ENCODE measurements at regions not wholly inside any gene's neighbourhood (a gene's known extent, or its start where the extent isn't known, plus 50 kb on each side); places are given as distances from the start of the nearest gene placed in this dataset.

GRCh38 chr5:98065261-98065909 lies 708.1 kb upstream of the RGMB start:
- no peak for DNase-seq (ENCODE audit: low spot score)

- no peak for DNase-seq (ENCODE audit: low spot score)
Measured at GRCh38 chr5:98066910-98067309, 706.6 kb upstream of the RGMB start.

GRCh38 chr5:98069876-98070512 lies 703.5 kb upstream of the RGMB start:
- no peak for DNase-seq (ENCODE audit: low spot score)

- DNase-seq (ENCODE audit: low spot score), result no peak
Measured at GRCh38 chr5:98072921-98073320, 700.5 kb upstream of the RGMB start.

GRCh38 chr5:98076501-98076900 lies 697.0 kb upstream of the RGMB start:
- DNase-seq (ENCODE audit: low spot score), result no peak

GRCh38 chr5:98085593-98085992 lies 687.9 kb upstream of the RGMB start:
- no peak for DNase-seq (ENCODE audit: low spot score)

- DNase-seq (ENCODE audit: low spot score), result no peak
Measured at GRCh38 chr5:98095072-98095471, 678.4 kb upstream of the RGMB start.

GRCh38 chr5:98096155-98096554 lies 677.3 kb upstream of the RGMB start:
- no peak for DNase-seq (ENCODE audit: low spot score)

GRCh38 chr5:98099448-98100105 lies 673.9 kb upstream of the RGMB start:
- no peak for DNase-seq (ENCODE audit: low spot score)

GRCh38 chr5:98101131-98101530 lies 672.3 kb upstream of the RGMB start:
- no peak for DNase-seq (ENCODE audit: low spot score)

- no peak for DNase-seq (ENCODE audit: low spot score)
Measured at GRCh38 chr5:98102936-98103335, 670.5 kb upstream of the RGMB start.

- DNase-seq (ENCODE audit: low spot score), result no peak
Measured at GRCh38 chr5:98103807-98104206, 669.7 kb upstream of the RGMB start.

- no peak for DNase-seq (ENCODE audit: low spot score)
Measured at GRCh38 chr5:98104454-98105188, 668.8 kb upstream of the RGMB start.

- no peak for DNase-seq (ENCODE audit: low spot score)
Measured at GRCh38 chr5:98105681-98106080, 667.8 kb upstream of the RGMB start.

GRCh38 chr5:98106116-98107031 lies 667.1 kb upstream of the RGMB start:
- DNase-seq (ENCODE audit: low spot score), result no peak

GRCh38 chr5:98108497-98108896 lies 665.0 kb upstream of the RGMB start:
- DNase-seq (ENCODE audit: low spot score), result no peak

GRCh38 chr5:98109561-98110006 lies 663.9 kb upstream of the RGMB start:
- no peak for DNase-seq (ENCODE audit: low spot score)

- DNase-seq (ENCODE audit: low spot score), result no peak
Measured at GRCh38 chr5:98110282-98110691, 663.2 kb upstream of the RGMB start.

GRCh38 chr5:98110791-98111190 lies 662.7 kb upstream of the RGMB start:
- DNase-seq (ENCODE audit: low spot score), result no peak

GRCh38 chr5:98111686-98112085 lies 661.8 kb upstream of the RGMB start:
- no peak for DNase-seq (ENCODE audit: low spot score)

- no peak for DNase-seq (ENCODE audit: low spot score)
Measured at GRCh38 chr5:98121036-98121936, 652.2 kb upstream of the RGMB start.
